ENCODE measurements at regions not wholly inside any gene's neighbourhood (a gene's known extent, or its start where the extent isn't known, plus 50 kb on each side); places are given as distances from the start of the nearest gene placed in this dataset.

DNA sequence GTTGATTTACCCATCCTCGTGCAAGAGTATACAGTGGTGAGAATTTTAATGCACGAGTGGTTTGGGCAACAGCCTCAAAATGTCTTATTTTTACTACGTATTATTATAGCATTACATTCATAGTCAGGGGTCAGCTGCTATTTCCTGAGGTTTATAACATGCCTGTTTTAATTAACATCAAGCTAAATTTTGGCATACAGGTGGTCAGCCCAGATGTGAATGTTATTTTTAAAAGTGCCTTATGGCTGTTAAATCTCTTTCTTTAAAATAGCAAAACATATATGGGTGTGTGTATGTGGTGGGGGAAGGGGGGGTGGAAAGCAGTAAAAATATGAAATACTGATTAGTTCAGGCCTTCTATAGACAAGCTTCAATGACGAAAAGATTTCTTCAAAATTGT is 424.5 kb upstream of the CLINT1 start:
- DNase-seq (ENCODE audit: low read depth in 6 of 9, low spot score in 9 of 9), result no peak
- no peak overlapping the region for H3K27ac ChIP-seq (ENCODE audit: low read depth in 1 of 2, low read length in 1 of 2)
- no peaks in the 10 kb centered on the region for H3K36me3 ChIP-seq (ENCODE audit: control insufficient read depth in 2 of 2, insufficient read depth in 2 of 2, low read length in 1 of 2)
- no peaks in the 10 kb centered on the region for H3K27me3 ChIP-seq (ENCODE audit: control insufficient read depth in 2 of 2, insufficient read depth in 1 of 2, low read length in 1 of 2)
- H3K4me3 ChIP-seq (ENCODE audit: low read length in 2 of 2), result no peak overlapping the region
- H3K4me1 ChIP-seq (ENCODE audit: control insufficient read depth in 2 of 2, insufficient read depth in 2 of 2, low read length in 2 of 2), result peaks cover 0 to 9% of the 10 kb centered on the region in 2 donors
- H3K9me3 ChIP-seq (ENCODE audit: control insufficient read depth in 2 of 2, insufficient read depth in 1 of 2, low read length in 1 of 2), result no peaks in the 10 kb centered on the region
- 96% methylated on average over 4 of the region's 4 CpGs for WGBS

DNA sequence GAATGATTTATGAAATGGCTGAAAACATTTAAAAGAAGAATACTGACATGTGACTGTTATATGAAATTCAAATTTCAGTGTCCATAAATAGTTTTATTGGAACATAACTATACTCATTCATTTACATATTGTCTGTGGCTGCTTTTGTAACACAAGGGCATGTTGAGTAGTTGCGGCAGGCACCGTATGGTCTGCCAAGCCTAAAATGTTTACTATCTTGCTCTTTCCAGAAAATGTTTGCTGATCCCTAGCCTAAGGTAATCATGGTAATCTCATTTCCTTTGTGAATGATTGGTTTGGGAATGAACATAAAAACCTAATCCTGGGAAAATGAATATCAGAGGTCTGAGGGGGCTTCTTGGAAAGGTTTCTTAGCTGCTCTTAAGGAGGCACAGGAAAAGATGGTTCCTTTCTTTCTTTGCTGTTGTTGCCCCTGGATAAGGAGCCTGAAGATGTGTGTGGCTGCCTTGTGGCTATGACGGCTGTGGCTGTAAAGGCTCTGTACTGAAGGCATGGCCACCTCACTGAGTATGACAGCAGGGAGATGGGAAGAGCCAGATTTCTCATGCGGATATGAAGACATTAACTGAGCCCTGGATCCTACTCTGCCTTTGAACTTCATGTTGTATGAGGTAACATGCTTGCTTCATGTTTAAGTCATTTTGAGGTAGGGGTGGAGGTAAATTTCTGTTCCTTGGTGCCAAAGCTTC is 419.4 kb upstream of the CLINT1 start:
- H3K4me3 ChIP-seq (ENCODE audit: low read length in 2 of 2), result no peak overlapping the region
- no peak overlapping the region for H3K27ac ChIP-seq (ENCODE audit: low read depth in 1 of 2, low read length in 1 of 2)
- H3K9me3 ChIP-seq (ENCODE audit: control insufficient read depth in 2 of 2, insufficient read depth in 1 of 2, low read length in 1 of 2), result no peaks in the 10 kb centered on the region
- no peaks in the 10 kb centered on the region for H3K27me3 ChIP-seq (ENCODE audit: control insufficient read depth in 2 of 2, insufficient read depth in 1 of 2, low read length in 1 of 2)
- WGBS, result 99% methylated on average over 4 of the region's 4 CpGs
- H3K36me3 ChIP-seq (ENCODE audit: control insufficient read depth in 2 of 2, insufficient read depth in 2 of 2, low read length in 1 of 2), result no peaks in the 10 kb centered on the region
- no peaks in the 10 kb centered on the region for H3K4me1 ChIP-seq (ENCODE audit: control insufficient read depth in 2 of 2, insufficient read depth in 2 of 2, low read length in 2 of 2)
- DNase-seq (ENCODE audit: low read depth in 6 of 9, low spot score in 9 of 9), result no peak

DNA sequence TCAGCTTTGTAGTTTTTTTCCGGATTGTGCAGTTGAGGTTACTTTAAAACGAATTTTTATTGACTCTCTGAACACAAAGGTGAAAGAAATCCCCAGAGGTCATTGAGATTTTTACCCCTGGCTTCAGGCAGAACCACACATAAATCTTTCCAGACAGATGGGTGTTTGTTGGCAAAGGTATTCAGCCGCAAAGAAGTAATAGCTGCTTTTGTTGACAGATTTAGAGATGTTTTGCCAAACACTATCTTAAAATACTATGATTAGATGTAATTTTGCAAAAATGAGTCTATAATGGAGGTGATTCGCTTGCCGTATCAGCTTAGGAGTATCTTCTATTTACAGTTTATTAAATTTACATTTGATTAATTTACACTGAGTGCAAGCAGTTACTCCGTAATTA is 418.3 kb upstream of the CLINT1 start:
- Histone ChIP-seq H3K36me3 (ENCODE audit: control insufficient read depth in 2 of 2, insufficient read depth in 2 of 2, low read length in 1 of 2) (no peaks in the 10 kb centered on the region), H3K27me3 (ENCODE audit: control insufficient read depth in 2 of 2, insufficient read depth in 1 of 2, low read length in 1 of 2) (no peaks in the 10 kb centered on the region), H3K4me1 (ENCODE audit: control insufficient read depth in 2 of 2, insufficient read depth in 2 of 2, low read length in 2 of 2) (no peaks in the 10 kb centered on the region), H3K4me3 (ENCODE audit: low read length in 2 of 2) (no peak overlapping the region), H3K9me3 (ENCODE audit: control insufficient read depth in 2 of 2, insufficient read depth in 1 of 2, low read length in 1 of 2) (no peaks in the 10 kb centered on the region), H3K27ac (ENCODE audit: low read depth in 1 of 2, low read length in 1 of 2) (no peak overlapping the region)
- 96% methylated on average over 6 of the region's 6 CpGs for WGBS
- no peak for DNase-seq (ENCODE audit: low read depth in 6 of 9, low spot score in 9 of 9)

DNA sequence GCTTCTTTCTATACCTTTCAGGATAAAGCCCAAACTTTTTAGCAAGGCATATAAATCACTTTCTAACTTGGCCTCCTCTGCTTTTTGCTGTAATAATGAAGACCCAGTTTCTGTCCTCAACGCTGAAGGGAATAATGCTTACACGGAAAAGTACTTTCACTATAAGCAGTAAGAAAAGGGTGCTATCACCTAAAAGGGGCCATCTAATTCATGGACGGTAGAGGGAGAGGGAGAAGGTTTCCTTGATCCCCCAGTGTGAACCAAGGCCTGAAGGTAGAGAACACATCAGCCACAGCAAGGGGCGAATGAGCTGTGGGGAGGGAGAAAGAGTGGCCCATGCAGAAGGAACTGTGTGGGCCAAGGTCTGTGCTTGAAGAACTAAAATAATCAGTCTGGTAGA is 417.7 kb upstream of the CLINT1 start:
- no peaks in the 10 kb centered on the region for H3K9me3 ChIP-seq (ENCODE audit: control insufficient read depth in 2 of 2, insufficient read depth in 1 of 2, low read length in 1 of 2)
- H3K27me3 ChIP-seq (ENCODE audit: control insufficient read depth in 2 of 2, insufficient read depth in 1 of 2, low read length in 1 of 2), result no peaks in the 10 kb centered on the region
- no peak for DNase-seq (ENCODE audit: low read depth in 6 of 9, low spot score in 9 of 9)
- no peaks in the 10 kb centered on the region for H3K36me3 ChIP-seq (ENCODE audit: control insufficient read depth in 2 of 2, insufficient read depth in 2 of 2, low read length in 1 of 2)
- no peaks in the 10 kb centered on the region for H3K4me1 ChIP-seq (ENCODE audit: control insufficient read depth in 2 of 2, insufficient read depth in 2 of 2, low read length in 2 of 2)
- H3K4me3 ChIP-seq (ENCODE audit: low read length in 2 of 2), result no peak overlapping the region
- over 99% methylated on average over 4 of the region's 4 CpGs for WGBS
- H3K27ac ChIP-seq (ENCODE audit: low read depth in 1 of 2, low read length in 1 of 2), result no peak overlapping the region

GRCh38 chr5:158275511-158275910 is 416.6 kb upstream of the CLINT1 start:
- no peaks in the 10 kb centered on the region for H3K27me3 ChIP-seq (ENCODE audit: control insufficient read depth in 2 of 2, insufficient read depth in 1 of 2, low read length in 1 of 2)
- no peak for DNase-seq (ENCODE audit: low read depth in 6 of 9, low spot score in 9 of 9)
- no peak overlapping the region for H3K27ac ChIP-seq (ENCODE audit: low read depth in 1 of 2, low read length in 1 of 2)
- H3K36me3 ChIP-seq (ENCODE audit: control insufficient read depth in 2 of 2, insufficient read depth in 2 of 2, low read length in 1 of 2), result no peaks in the 10 kb centered on the region
- no peaks in the 10 kb centered on the region for H3K4me1 ChIP-seq (ENCODE audit: control insufficient read depth in 2 of 2, insufficient read depth in 2 of 2, low read length in 2 of 2)
- no peak overlapping the region for H3K4me3 ChIP-seq (ENCODE audit: low read length in 2 of 2)
- WGBS, result 98% methylated on average over 6 of the region's 6 CpGs
- H3K9me3 ChIP-seq (ENCODE audit: control insufficient read depth in 2 of 2, insufficient read depth in 1 of 2, low read length in 1 of 2), result no peaks in the 10 kb centered on the region

GRCh38 chr5:158273035-158273434 is 414.1 kb upstream of the CLINT1 start:
- no peak for DNase-seq (ENCODE audit: low read depth in 6 of 9, low spot score in 9 of 9)
- Histone ChIP-seq H3K4me3 (ENCODE audit: low read length in 2 of 2) (no peak overlapping the region), H3K36me3 (ENCODE audit: control insufficient read depth in 2 of 2, insufficient read depth in 2 of 2, low read length in 1 of 2) (no peaks in the 10 kb centered on the region), H3K4me1 (ENCODE audit: control insufficient read depth in 2 of 2, insufficient read depth in 2 of 2, low read length in 2 of 2) (no peaks in the 10 kb centered on the region), H3K27me3 (ENCODE audit: control insufficient read depth in 2 of 2, insufficient read depth in 1 of 2, low read length in 1 of 2) (no peaks in the 10 kb centered on the region), H3K27ac (ENCODE audit: low read depth in 1 of 2, low read length in 1 of 2) (no peak overlapping the region), H3K9me3 (ENCODE audit: control insufficient read depth in 2 of 2, insufficient read depth in 1 of 2, low read length in 1 of 2) (peaks cover 0 to 5% of the 10 kb centered on the region in 2 donors)
- WGBS, result 86% methylated on average over 6 of the region's 6 CpGs

GRCh38 chr5:158272409-158272808 is 413.5 kb upstream of the CLINT1 start:
- no peak overlapping the region for H3K4me3 ChIP-seq (ENCODE audit: low read length in 2 of 2)
- no peaks in the 10 kb centered on the region for H3K4me1 ChIP-seq (ENCODE audit: control insufficient read depth in 2 of 2, insufficient read depth in 2 of 2, low read length in 2 of 2)
- H3K27ac ChIP-seq (ENCODE audit: low read depth in 1 of 2, low read length in 1 of 2), result no peak overlapping the region
- H3K9me3 ChIP-seq (ENCODE audit: control insufficient read depth in 2 of 2, insufficient read depth in 1 of 2, low read length in 1 of 2), result peaks cover 0 to 5% of the 10 kb centered on the region in 2 donors
- 89% methylated on average over 3 of the region's 3 CpGs for WGBS
- H3K36me3 ChIP-seq (ENCODE audit: control insufficient read depth in 2 of 2, insufficient read depth in 2 of 2, low read length in 1 of 2), result no peaks in the 10 kb centered on the region
- DNase-seq (ENCODE audit: low read depth in 6 of 9, low spot score in 9 of 9), result no peak
- no peaks in the 10 kb centered on the region for H3K27me3 ChIP-seq (ENCODE audit: control insufficient read depth in 2 of 2, insufficient read depth in 1 of 2, low read length in 1 of 2)

- no peaks in the 10 kb centered on the region for H3K27me3 ChIP-seq (ENCODE audit: control insufficient read depth in 2 of 2, insufficient read depth in 1 of 2, low read length in 1 of 2)
- WGBS, result 64% methylated on average over 2 of the region's 2 CpGs
- no peak for DNase-seq (ENCODE audit: low read depth in 6 of 9, low spot score in 9 of 9)
- peaks cover 0 to 5% of the 10 kb centered on the region in 2 donors for H3K9me3 ChIP-seq (ENCODE audit: control insufficient read depth in 2 of 2, insufficient read depth in 1 of 2, low read length in 1 of 2)
- H3K36me3 ChIP-seq (ENCODE audit: control insufficient read depth in 2 of 2, insufficient read depth in 2 of 2, low read length in 1 of 2), result no peaks in the 10 kb centered on the region
- no peak overlapping the region for H3K4me3 ChIP-seq (ENCODE audit: low read length in 2 of 2)
- H3K27ac ChIP-seq (ENCODE audit: low read depth in 1 of 2, low read length in 1 of 2), result no peak overlapping the region
- H3K4me1 ChIP-seq (ENCODE audit: control insufficient read depth in 2 of 2, insufficient read depth in 2 of 2, low read length in 2 of 2), result no peaks in the 10 kb centered on the region
These were observed 412.1 kb upstream of the CLINT1 start for GRCh38 chr5:158270996-158271554.

GRCh38 chr5:158268286-158268685 is 409.3 kb upstream of the CLINT1 start:
- H3K4me1 ChIP-seq (ENCODE audit: control insufficient read depth in 2 of 2, insufficient read depth in 2 of 2, low read length in 2 of 2), result no peaks in the 10 kb centered on the region
- H3K27me3 ChIP-seq (ENCODE audit: control insufficient read depth in 2 of 2, insufficient read depth in 1 of 2, low read length in 1 of 2), result no peaks in the 10 kb centered on the region
- no peaks in the 10 kb centered on the region for H3K36me3 ChIP-seq (ENCODE audit: control insufficient read depth in 2 of 2, insufficient read depth in 2 of 2, low read length in 1 of 2)
- no peak for DNase-seq (ENCODE audit: low read depth in 6 of 9, low spot score in 9 of 9)
- WGBS, result 92% methylated on average over 8 of the region's 8 CpGs
- H3K27ac ChIP-seq (ENCODE audit: low read depth in 1 of 2, low read length in 1 of 2), result no peak overlapping the region
- peaks cover 0 to 5% of the 10 kb centered on the region in 2 donors for H3K9me3 ChIP-seq (ENCODE audit: control insufficient read depth in 2 of 2, insufficient read depth in 1 of 2, low read length in 1 of 2)
- no peak overlapping the region for H3K4me3 ChIP-seq (ENCODE audit: low read length in 2 of 2)
